ENCODE measurements at regions not wholly inside any gene's neighbourhood (a gene's known extent, or its start where the extent isn't known, plus 50 kb on each side); places are given as distances from the start of the nearest gene placed in this dataset.

DNA sequence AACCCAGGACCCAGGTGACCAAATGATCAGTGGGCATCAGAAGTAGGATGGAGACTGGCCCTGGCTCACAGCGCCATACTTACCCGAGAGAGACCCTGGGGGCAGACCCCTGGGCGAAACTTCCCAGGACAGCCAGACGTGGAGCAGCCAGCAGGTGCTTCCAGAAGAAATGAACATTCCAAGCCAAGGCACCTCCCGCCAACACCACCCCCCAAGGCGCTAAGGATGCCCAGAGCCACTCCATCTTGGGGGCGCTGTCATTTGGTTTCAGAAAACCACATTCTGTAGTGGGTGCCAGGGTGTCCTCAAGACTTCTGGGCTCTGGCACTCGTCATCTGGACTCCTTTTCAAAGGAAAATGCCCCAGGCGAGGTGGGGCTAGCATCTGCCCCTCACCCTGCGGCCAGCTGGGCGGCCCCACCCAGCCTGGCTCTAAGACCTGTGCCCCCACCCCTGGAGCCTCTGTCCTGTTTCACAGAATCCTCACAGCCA is 98.8 kb downstream of the RIPK4 start:
- Histone ChIP-seq H3K27me3 (ENCODE audit: insufficient read depth, low read length) (peaks cover 6% of the 10 kb centered on the region), H2AFZ (ENCODE audit: low read depth, low read length) (no peak overlapping the region), H3K36me3 (ENCODE audit: insufficient read depth, low read length) (no peaks in the 10 kb centered on the region), H3K9me3 (ENCODE audit: low read length) (no peaks in the 10 kb centered on the region), H3K4me3 (ENCODE audit: low read length) (no peak overlapping the region), H3K4me1 (ENCODE audit: insufficient read depth, low read length) (peaks cover 22% of the 10 kb centered on the region)

DNA sequence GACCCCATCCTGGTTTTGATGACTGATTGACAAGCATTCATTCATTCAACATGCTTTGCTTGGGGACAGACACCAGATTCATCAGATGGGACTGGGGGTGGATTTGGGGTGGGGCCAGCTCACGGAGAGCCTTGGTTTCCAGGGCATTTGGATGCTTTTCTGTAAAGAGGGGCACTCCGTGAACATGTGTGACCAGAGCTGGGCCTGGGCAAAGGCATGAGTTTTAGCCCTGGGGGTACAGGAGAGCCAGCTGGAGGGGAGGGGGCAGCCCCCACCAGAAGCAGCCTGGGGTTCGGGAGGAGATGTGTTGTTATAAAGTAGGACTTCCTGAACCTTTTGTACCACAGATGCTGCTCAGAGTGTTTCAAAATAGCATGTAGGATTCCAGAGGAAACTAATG is 99.7 kb downstream of the RIPK4 start:
- Histone ChIP-seq H3K4me3 (ENCODE audit: low read length) (no peak overlapping the region), H2AFZ (ENCODE audit: low read depth, low read length) (no peak overlapping the region), H3K36me3 (ENCODE audit: insufficient read depth, low read length) (no peaks in the 10 kb centered on the region)

DNA sequence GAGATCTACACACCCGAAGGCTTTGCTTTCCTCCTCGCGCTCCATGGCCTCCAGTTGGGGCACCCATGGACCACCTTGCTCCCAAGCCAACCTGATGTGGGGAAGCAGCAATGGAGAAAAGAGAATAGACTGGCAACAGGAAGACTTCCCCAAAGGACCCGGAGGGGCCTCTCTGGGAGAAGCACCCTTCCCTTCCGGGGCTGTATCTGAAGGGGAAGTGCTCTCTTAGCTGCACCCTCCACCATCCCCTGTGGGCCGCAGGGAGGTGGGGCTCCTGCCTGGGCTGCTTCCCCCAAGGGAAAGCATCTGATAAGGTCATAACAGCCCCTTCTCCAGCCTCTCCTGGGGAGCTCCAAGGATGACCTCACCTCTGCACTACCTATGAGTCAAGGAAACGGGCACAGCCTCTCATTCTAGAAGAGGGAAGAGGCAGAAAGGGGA is 100.2 kb downstream of the RIPK4 start:
- Histone ChIP-seq H3K4me3 (ENCODE audit: low read length) (no peak overlapping the region), H3K4me1 (ENCODE audit: insufficient read depth, low read length) (peaks cover 22% of the 10 kb centered on the region), H3K9me3 (ENCODE audit: low read length) (no peaks in the 10 kb centered on the region), H3K27me3 (ENCODE audit: insufficient read depth, low read length) (peaks cover 6% of the 10 kb centered on the region), H2AFZ (ENCODE audit: low read depth, low read length) (no peak overlapping the region), H3K36me3 (ENCODE audit: insufficient read depth, low read length) (no peaks in the 10 kb centered on the region)

More for the DNA sequence above, 99.7 kb downstream of the RIPK4 start:
- H3K4me1 ChIP-seq (ENCODE audit: insufficient read depth, low read length): peaks cover 22% of the 10 kb centered on the region
- peaks cover 6% of the 10 kb centered on the region for H3K27me3 ChIP-seq (ENCODE audit: insufficient read depth, low read length)
- H3K9me3 ChIP-seq (ENCODE audit: low read length): no peaks in the 10 kb centered on the region

DNA sequence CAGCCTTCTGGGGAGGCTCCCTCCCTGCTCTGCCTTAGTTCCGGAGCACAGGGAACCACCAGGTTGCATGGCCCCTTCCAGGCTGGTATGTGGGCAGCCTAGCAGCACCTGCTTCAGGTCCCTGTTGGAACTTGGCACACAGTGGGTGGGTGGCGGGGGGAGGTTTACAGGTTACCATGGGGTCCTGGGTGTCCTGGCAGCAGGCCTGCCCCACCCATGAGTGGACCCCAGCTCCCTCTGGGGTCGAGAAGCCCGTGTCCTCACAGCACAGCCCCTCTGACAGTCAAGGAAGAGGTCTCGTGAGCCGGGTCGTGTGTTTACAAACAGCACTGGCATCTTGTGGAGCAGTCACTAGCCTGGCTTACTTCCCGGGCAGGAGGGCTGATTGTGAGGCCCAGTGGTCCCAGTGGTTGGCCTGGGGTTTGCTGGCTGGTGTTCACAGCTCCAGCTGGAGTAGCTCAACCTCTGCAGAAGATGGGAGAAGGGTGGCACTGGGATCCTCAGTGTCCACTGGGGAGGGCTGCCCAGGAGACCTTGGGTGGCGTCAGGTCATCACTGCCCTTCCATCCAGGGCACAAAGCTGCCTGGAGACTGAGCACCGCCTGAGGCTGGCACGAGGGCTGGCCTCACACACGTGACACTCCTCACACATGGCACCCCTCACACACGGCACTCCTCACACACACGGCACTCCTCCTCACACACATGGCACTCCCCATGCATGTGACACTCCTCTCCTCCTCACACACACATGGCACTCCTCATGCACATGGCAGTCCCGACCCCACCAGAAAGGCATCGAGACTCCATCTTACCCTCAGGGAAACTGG is 100.9 kb downstream of the RIPK4 start:
- H3K4me3 ChIP-seq (ENCODE audit: low read length): no peak overlapping the region
- H3K9me3 ChIP-seq (ENCODE audit: low read length): no peaks in the 10 kb centered on the region
- H3K27me3 ChIP-seq (ENCODE audit: insufficient read depth, low read length): peaks cover 6% of the 10 kb centered on the region
- H3K36me3 ChIP-seq (ENCODE audit: insufficient read depth, low read length): no peaks in the 10 kb centered on the region
- no peak overlapping the region for H2AFZ ChIP-seq (ENCODE audit: low read depth, low read length)
- H3K4me1 ChIP-seq (ENCODE audit: insufficient read depth, low read length): peaks cover 22% of the 10 kb centered on the region

DNA sequence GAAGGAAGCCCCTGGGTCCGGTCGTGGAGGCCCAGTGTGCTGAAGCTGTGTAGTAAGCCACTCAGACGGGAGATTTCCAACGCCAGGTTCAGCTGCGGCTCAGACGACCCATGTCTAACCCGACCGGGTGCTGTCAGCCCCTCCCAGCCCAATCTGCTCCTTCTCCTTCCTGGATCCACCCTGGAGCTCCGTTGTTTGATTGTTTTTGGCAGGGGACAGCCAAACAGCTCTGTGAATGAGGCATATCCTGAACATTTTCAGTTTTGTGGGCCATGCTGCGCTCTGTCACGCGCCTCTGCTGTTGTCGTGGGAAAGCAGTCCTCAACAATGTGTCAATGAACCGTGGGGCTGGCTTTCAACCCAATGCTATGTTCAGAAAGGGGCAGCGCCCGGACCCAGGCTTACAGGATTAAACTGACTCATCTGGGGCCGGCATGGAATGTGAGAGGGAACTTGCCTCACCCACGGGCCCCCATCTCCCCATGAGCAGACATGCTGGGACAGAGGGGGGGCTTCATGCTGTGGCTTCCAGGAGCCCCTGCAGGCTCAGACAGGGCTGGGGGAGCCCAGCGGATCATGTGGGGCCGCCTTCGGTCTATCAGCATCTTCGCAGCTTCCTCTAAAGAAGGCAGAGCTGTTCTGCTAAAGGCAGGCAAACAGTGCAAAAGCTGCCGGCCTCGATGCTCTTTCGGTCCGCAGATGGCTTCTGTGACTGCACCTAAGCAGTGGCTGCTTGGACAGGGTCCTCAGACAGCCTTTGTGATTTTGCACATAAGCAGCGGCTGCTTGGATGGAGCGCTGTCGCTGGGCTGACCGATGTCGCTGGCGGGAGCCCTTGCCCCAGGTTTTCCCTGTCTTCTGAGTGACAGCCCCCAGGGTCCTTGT is 101.7 kb downstream of the RIPK4 start:
- no peak overlapping the region for H2AFZ ChIP-seq (ENCODE audit: low read depth, low read length)
- H3K4me3 ChIP-seq (ENCODE audit: low read length): no peak overlapping the region
- no peaks in the 10 kb centered on the region for H3K9me3 ChIP-seq (ENCODE audit: low read length)
- no peaks in the 10 kb centered on the region for H3K36me3 ChIP-seq (ENCODE audit: insufficient read depth, low read length)
- peaks cover 24% of the 10 kb centered on the region for H3K4me1 ChIP-seq (ENCODE audit: insufficient read depth, low read length)
- peaks cover 6% of the 10 kb centered on the region for H3K27me3 ChIP-seq (ENCODE audit: insufficient read depth, low read length)

DNA sequence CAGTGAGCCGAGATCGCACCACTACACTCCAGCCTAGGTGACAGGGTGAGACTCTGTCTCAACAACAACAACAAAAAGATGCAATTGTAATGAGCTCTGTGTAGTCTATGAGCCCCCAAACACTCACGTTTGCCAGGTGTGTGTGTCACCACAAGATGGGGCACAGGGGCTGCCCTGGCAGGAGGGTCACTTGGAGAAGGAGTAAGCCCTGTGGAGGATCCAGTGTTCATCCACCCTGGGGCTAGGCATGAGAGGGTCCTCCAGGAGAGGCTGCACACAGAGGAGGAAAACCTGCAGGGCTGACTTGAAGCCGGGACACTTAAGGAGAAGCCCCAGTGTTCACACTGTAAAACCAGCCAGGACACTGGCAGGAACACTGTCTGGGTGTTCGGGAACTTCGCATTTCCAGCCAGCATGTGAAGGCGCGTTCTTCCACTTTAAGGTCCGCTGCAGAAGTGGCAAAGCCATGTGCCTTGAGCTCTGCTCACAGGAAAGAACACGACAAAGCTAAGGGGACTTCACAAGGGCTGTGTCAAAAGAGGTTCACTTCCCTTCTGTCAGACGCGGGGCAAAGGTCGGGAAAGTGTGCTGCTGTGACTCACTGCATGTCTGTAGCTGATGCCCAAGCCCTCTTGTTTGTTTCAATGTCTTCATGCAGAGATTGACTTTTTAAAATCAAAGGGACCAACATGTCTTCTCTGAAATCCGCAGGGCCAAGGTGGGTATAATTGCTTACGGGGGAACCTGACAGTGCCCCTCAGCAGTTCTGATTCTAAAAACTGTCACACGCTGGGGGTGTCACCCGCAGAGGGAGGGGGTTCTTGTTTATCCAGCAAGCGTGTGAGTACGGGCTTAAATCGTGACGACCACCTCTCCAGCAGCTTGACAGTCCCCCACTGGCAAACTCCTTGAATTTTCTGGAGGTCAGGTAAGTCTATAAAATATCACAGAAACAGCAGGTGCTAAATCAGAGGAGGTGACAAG is 102.8 kb downstream of the RIPK4 start:
- Histone ChIP-seq H3K9me3 (ENCODE audit: low read length) (no peaks in the 10 kb centered on the region), H2AFZ (ENCODE audit: low read depth, low read length) (no peak overlapping the region), H3K27me3 (ENCODE audit: insufficient read depth, low read length) (peaks cover 6% of the 10 kb centered on the region), H3K36me3 (ENCODE audit: insufficient read depth, low read length) (no peaks in the 10 kb centered on the region), H3K4me3 (ENCODE audit: low read length) (no peak overlapping the region), H3K4me1 (ENCODE audit: insufficient read depth, low read length) (peaks cover 29% of the 10 kb centered on the region)

DNA sequence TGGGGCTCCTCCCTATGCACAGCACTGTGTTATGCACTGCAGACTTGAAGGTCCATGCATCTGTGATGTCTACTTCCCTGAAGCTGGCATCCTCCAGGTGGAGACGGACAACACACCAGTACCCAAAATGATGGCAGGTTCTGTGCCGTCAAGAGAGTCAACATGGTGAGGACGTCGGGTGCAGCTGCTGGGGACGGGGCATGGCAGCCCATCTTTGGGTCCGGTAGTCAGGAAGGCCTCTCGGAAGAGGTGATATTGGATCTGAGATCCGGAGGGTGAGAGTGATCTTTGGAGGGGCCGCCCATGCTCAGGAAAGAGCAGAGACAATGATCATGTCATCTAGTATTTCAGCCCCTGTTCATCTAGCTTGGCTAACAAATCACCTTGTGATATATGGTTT is 104.1 kb downstream of the RIPK4 start:
- no peaks in the 10 kb centered on the region for H3K9me3 ChIP-seq (ENCODE audit: low read length)
- no peak overlapping the region for H3K4me3 ChIP-seq (ENCODE audit: low read length)
- peaks cover 6% of the 10 kb centered on the region for H3K27me3 ChIP-seq (ENCODE audit: insufficient read depth, low read length)
- H3K4me1 ChIP-seq (ENCODE audit: insufficient read depth, low read length): peaks cover 42% of the 10 kb centered on the region
- H3K36me3 ChIP-seq (ENCODE audit: insufficient read depth, low read length): no peaks in the 10 kb centered on the region
- no peak overlapping the region for H2AFZ ChIP-seq (ENCODE audit: low read depth, low read length)

DNA sequence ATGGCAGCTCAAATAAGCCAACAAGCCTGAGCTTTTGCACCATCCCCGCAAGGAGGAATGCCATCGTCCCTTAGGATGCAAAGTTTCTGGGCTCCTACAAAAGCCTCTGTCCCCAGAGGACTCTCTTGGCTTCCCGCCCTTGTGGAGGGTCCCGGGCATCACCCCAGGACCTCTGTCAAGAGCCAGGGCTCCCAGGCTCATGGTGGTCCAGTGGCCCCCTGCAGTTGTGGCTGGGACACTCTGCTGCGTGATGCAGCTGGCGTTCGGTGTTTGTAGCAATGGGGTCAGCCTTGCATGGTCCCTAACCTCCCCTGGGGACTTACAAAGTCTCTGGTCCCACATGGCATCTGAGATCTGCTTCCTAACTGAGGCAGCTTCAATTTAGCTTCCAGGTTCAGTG is 104.7 kb downstream of the RIPK4 start:
- no peaks in the 10 kb centered on the region for H3K36me3 ChIP-seq (ENCODE audit: insufficient read depth, low read length)
- peaks cover 6% of the 10 kb centered on the region for H3K27me3 ChIP-seq (ENCODE audit: insufficient read depth, low read length)
- H3K9me3 ChIP-seq (ENCODE audit: low read length): no peaks in the 10 kb centered on the region
- H3K4me3 ChIP-seq (ENCODE audit: low read length): no peak overlapping the region
- H2AFZ ChIP-seq (ENCODE audit: low read depth, low read length): no peak overlapping the region
- H3K4me1 ChIP-seq (ENCODE audit: insufficient read depth, low read length): peaks cover 48% of the 10 kb centered on the region

DNA sequence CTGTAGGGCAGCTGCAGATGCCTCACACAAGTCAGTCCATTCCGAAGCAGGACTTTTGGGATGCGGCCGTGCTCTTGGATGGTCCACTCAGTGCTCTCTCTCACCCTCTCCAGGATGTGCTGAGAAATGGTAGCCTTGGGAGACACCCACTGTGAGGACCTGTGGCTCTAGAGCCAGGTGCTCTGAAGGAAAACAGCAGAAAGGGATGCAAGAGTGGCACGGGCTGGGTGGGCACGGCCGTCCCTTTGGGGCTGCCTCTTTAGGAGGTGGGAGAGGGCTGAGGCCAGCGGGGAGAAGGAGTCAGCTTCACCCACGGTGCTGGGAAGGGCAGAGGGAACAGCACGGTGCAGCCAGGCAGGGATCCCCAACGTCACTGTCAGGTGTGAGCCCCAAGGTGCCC is 106.1 kb downstream of the RIPK4 start:
- H3K9me3 ChIP-seq (ENCODE audit: low read length): no peaks in the 10 kb centered on the region
- peaks cover 51% of the 10 kb centered on the region for H3K4me1 ChIP-seq (ENCODE audit: insufficient read depth, low read length)
- H3K36me3 ChIP-seq (ENCODE audit: insufficient read depth, low read length): no peaks in the 10 kb centered on the region
- no peak overlapping the region for H2AFZ ChIP-seq (ENCODE audit: low read depth, low read length)
- H3K27me3 ChIP-seq (ENCODE audit: insufficient read depth, low read length): no peaks in the 10 kb centered on the region
- H3K4me3 ChIP-seq (ENCODE audit: low read length): no peak overlapping the region

DNA sequence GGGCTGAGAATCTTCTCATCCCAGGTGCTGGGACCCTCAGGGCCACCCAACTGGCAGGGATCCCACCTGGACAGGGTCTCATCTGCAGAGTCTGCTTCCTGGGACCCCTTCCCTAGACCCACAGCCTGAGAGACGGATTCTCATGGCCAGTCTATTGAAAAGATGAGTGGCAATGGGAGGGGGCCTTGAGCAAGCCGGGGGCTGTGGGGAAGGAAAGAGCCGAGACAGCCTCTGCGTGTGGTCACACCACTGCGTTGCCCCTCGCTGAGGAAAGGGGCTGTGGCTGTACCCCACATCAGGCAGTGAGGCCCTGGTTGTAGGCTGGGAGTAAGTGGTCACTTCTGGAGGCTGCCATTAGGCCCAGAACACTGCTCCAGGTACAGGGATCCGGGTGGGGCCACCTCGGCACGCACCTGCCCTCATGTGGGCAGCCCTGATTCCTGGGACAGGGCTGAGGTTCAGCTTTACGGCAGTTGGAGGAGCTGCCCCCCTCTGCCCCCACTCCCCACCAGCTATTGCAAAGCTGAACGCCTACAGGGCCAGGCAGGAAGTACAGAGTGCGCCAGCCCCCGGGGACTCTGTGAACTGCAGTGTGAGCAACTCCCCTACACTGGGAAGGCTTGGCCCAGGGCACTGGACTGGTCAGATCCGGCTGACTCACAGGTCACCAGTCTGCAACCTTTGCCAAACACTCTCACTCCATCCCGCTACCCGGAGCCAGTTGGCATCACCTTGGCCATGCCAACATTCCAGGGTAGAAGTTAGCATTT is 106.9 kb downstream of the RIPK4 start:
- H3K36me3 ChIP-seq (ENCODE audit: insufficient read depth, low read length): no peaks in the 10 kb centered on the region
- H3K27me3 ChIP-seq (ENCODE audit: insufficient read depth, low read length): no peaks in the 10 kb centered on the region
- no peak overlapping the region for H3K4me3 ChIP-seq (ENCODE audit: low read length)
- no peak overlapping the region for H2AFZ ChIP-seq (ENCODE audit: low read depth, low read length)
- H3K9me3 ChIP-seq (ENCODE audit: low read length): no peaks in the 10 kb centered on the region
- H3K4me1 ChIP-seq (ENCODE audit: insufficient read depth, low read length): peaks cover 44% of the 10 kb centered on the region

DNA sequence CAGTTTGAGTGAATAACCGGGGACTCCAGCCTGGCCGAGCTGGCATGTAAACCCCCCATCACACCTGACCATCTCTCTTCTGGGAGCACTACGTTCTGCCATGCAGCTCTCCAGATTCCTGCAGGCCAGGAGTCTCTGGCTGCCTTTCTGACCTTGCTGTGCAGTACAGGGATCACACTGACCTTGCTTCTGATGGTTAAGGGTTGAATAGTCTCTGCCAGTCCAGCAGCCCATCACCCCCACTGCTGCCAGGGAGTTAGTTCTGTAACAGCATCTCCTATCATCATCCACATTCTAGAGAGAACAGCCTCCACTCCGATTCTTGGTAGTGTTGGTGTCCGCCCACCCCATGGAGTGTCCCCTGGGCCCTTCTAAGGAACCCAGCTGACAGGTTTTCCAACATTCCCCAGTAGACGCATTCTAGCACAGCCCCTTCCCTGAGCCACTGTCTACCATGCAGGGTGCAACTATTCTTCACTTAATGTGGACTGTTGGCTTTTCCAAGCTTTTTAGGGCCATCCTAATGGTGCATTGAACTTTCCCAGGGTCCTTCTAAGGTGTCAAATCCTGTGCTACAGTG is 109.8 kb downstream of the RIPK4 start:
- no peaks in the 10 kb centered on the region for H3K36me3 ChIP-seq (ENCODE audit: insufficient read depth, low read length)
- no peak overlapping the region for H2AFZ ChIP-seq (ENCODE audit: low read depth, low read length)
- H3K4me3 ChIP-seq (ENCODE audit: low read length): no peak overlapping the region
- H3K9me3 ChIP-seq (ENCODE audit: low read length): no peaks in the 10 kb centered on the region
- H3K4me1 ChIP-seq (ENCODE audit: insufficient read depth, low read length): peaks cover 29% of the 10 kb centered on the region
- H3K27me3 ChIP-seq (ENCODE audit: insufficient read depth, low read length): no peaks in the 10 kb centered on the region
